A673 (cell line): ENCODE measurements at regions not wholly inside any gene's neighbourhood (a gene's known extent, or its start where the extent isn't known, plus 50 kb on each side); places are given as distances from the start of the nearest gene placed in this dataset.
A peak's percentile ranks its signal among the peaks of the same experiment; 100 is the strongest.

Source experiments
- BruUV-seq: library from RNA; stranded (reverse); fragments of 400-500 nt; replicated peaks from 2 replicates; lab custom pipeline; 2021; lab: Mats Ljungman, UMichigan
- CTCF ChIA-PET: fragments of 300-600 bp; sonication (Branson Sonifier 250); formaldehyde crosslinking; loops from one replicate; lab custom pipeline; 2022; ENCODE audit warnings: antibody characterized with exemption; lab: Charles Lee
- POLR2A ChIA-PET: fragments of 300-600 bp; sonication (Branson Sonifier 250); formaldehyde crosslinking; loops from one replicate; lab custom pipeline; 2022; ENCODE audit warnings: antibody characterized with exemption; ENCODE audit not compliant: low non-redundant PET; lab: Charles Lee
- DNase-seq: peaks from one replicate; pipeline ENCODE4 v3.0.0-alpha.2; 2015; ENCODE audit warnings: low spot score
- H3K27ac ChIP-seq: fragments of 200-600 bp; sonication (generic); 2 replicates; pipeline ENCODE4 v1.5.1; 2016; ENCODE audit warnings: mixed run types, low read depth, mild to moderate bottlenecking, mixed read lengths, antibody characterized with exemption, low read length; ENCODE audit not compliant: poor library complexity, severe bottlenecking
- H3K27me3 ChIP-seq: fragments of 200-600 bp; sonication (generic); replicated peaks from 2 replicates; pipeline ENCODE4 v1.6.1; 2017; ENCODE audit warnings: mixed run types, low read depth, mild to moderate bottlenecking, mixed read lengths, antibody characterized with exemption, low read length; ENCODE audit not compliant: insufficient read depth, poor library complexity
- H3K36me3 ChIP-seq: fragments of 200-600 bp; sonication (generic); 2 replicates; pipeline ENCODE4 v1.6.1; 2016; ENCODE audit warnings: mixed run types, mild to moderate bottlenecking, mixed read lengths, antibody characterized with exemption, low read length; ENCODE audit not compliant: insufficient read depth, poor library complexity, severe bottlenecking
- H3K4me1 ChIP-seq: fragments of 200-600 bp; sonication (generic); 2 replicates; pipeline ENCODE4 v1.6.1; 2017; ENCODE audit warnings: mixed run types, mild to moderate bottlenecking, mixed read lengths, antibody characterized with exemption, low read length; ENCODE audit not compliant: insufficient read depth, poor library complexity, severe bottlenecking
- H3K4me3 ChIP-seq: fragments of 200-600 bp; sonication (generic); 2 replicates; pipeline ENCODE4 v1.5.1; 2016; ENCODE audit warnings: low read depth, mixed run types, mild to moderate bottlenecking, mixed read lengths, low read length; ENCODE audit not compliant: poor library complexity, severe bottlenecking
- H3K9me3 ChIP-seq: fragments of 200-600 bp; sonication (generic); 2 replicates; pipeline ENCODE4 v1.6.1; 2016; ENCODE audit warnings: mixed run types, low read depth, mild to moderate bottlenecking, mixed read lengths, antibody characterized with exemption, low read length; ENCODE audit not compliant: poor library complexity, severe bottlenecking
- EZH2 ChIP-seq: fragments of 200-600 bp; sonication (generic); IDR thresholded peaks from 2 replicates; pipeline ENCODE4 v1.6.1; 2017; ENCODE audit warnings: borderline replicate concordance, low read depth, mild to moderate bottlenecking, mixed read lengths, antibody characterized with exemption, low read length; ENCODE audit not compliant: poor library complexity, severe bottlenecking
- intact Hi-C: fragments of 100-400 bp; cut with micrococcal nuclease; formaldehyde crosslinking; loops from one replicate; pipeline ENCODE4 v1.10.0; 2022; ENCODE audit not compliant: unreplicated experiment
- TF ChIP-seq, protein P1 (sequence below): fragments of 300-800, 200-600 bp; sonication (generic); conservative IDR thresholded peaks from 2 replicates; pipeline ENCODE4 v1.5.1; 2017; ENCODE audit warnings: low read depth, mild to moderate bottlenecking, antibody characterized with exemption, low read length, moderate library complexity, mixed read lengths

DNA sequence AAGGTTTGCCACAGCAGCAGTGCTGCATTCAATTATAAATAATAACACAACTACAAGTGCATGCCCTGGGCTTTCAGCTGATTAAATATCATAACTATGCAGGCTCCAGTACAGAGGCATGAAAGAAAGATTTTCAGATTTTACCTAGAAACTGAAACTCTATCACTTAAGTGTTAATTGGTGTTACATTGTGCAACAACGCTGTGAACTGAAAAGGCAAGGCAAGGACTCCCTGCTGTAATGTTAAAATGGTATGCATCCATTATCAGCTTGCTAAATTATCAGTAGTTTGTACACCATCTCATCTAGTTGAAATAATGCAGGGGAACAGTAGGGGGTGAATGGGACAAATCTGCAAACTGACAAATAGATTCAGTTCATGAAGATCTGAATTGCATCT, 976.7 kb upstream of the MANEA start:
- CTCF ChIA-PET: no interaction called here
- no peaks in the 10 kb centered on the region for H3K36me3 ChIP-seq
- BruUV-seq: no TSS peak
- POLR2A ChIA-PET: interaction anchor here (0.6 kb wide), 1 partner anchor 1432 kb away, joined by 4 read pairs; no protein-coding TSS in a partner anchor
- H3K4me1 ChIP-seq: peaks cover 4% of the 10 kb centered on the region
- H3K9me3 ChIP-seq: no peaks in the 10 kb centered on the region
- DNase-seq: peak; percentile 63
- TF ChIP-seq, protein P1, sequence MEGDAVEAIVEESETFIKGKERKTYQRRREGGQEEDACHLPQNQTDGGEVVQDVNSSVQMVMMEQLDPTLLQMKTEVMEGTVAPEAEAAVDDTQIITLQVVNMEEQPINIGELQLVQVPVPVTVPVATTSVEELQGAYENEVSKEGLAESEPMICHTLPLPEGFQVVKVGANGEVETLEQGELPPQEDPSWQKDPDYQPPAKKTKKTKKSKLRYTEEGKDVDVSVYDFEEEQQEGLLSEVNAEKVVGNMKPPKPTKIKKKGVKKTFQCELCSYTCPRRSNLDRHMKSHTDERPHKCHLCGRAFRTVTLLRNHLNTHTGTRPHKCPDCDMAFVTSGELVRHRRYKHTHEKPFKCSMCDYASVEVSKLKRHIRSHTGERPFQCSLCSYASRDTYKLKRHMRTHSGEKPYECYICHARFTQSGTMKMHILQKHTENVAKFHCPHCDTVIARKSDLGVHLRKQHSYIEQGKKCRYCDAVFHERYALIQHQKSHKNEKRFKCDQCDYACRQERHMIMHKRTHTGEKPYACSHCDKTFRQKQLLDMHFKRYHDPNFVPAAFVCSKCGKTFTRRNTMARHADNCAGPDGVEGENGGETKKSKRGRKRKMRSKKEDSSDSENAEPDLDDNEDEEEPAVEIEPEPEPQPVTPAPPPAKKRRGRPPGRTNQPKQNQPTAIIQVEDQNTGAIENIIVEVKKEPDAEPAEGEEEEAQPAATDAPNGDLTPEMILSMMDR: no peak
- TF ChIP-seq EZH2: no peak
- intact Hi-C loops: no loop called here
- H3K27me3 ChIP-seq: no peaks in the 10 kb centered on the region
- H3K27ac ChIP-seq: no peak overlapping the region
- no peak overlapping the region for H3K4me3 ChIP-seq

DNA sequence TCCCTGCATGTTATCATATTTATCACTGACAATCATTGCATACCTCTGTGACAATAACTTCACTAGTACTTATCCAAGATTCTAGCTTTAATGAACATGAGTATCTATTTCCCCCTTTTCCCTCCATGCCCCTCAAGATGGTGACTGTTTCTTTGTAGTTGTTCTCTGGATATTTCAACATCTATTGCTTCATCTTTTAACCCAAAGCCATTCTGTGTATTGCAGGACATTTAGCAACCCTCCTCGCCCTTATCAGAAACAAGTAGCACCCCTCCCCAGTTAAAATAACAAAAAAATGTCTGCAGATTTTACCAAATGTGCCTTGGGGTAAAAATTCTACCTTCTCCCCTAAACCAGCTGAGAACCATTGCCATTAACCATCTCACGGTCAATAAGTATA, 979.8 kb upstream of the MANEA start:
- no peak for DNase-seq
- ChIA-PET CTCF (no interaction called here), POLR2A (no interaction called here)
- Histone ChIP-seq H3K4me1 (peaks cover 4% of the 10 kb centered on the region), H3K36me3 (no peaks in the 10 kb centered on the region), H3K27me3 (no peaks in the 10 kb centered on the region), H3K9me3 (no peaks in the 10 kb centered on the region), H3K4me3 (no peak overlapping the region), H3K27ac (no peak overlapping the region)
- TF ChIP-seq, protein P1: no peak
- no peak for TF ChIP-seq EZH2
- no TSS peak for BruUV-seq
- intact Hi-C loops: no loop called here

GRCh38 chr6:94590416-94590815, 986.9 kb upstream of the MANEA start:
- Histone ChIP-seq H3K9me3 (no peaks in the 10 kb centered on the region), H3K4me1 (no peaks in the 10 kb centered on the region), H3K27me3 (no peaks in the 10 kb centered on the region), H3K4me3 (no peak overlapping the region), H3K27ac (no peak overlapping the region), H3K36me3 (no peaks in the 10 kb centered on the region)
- TF ChIP-seq, protein P1: no peak
- no peak for TF ChIP-seq EZH2
- ChIA-PET POLR2A (no interaction called here), CTCF (no interaction called here)
- no TSS peak for BruUV-seq
- no peak for DNase-seq
- intact Hi-C loops: no loop called here
